NCI-H82 treated with DMSO at 0.1 percent for 48 hours (cell line): ENCODE measurements at regions not wholly inside any gene's neighbourhood (a gene's known extent, or its start where the extent isn't known, plus 50 kb on each side); places are given as distances from the start of the nearest gene placed in this dataset.
A peak's percentile ranks its signal among the peaks of the same experiment; 100 is the strongest.

ENCODE experiments used
- DNase-seq: peaks from one replicate; lab custom pipeline; 2025; ENCODE audit not compliant: unreplicated experiment; lab: John Stamatoyannopoulos, UW

DNA sequence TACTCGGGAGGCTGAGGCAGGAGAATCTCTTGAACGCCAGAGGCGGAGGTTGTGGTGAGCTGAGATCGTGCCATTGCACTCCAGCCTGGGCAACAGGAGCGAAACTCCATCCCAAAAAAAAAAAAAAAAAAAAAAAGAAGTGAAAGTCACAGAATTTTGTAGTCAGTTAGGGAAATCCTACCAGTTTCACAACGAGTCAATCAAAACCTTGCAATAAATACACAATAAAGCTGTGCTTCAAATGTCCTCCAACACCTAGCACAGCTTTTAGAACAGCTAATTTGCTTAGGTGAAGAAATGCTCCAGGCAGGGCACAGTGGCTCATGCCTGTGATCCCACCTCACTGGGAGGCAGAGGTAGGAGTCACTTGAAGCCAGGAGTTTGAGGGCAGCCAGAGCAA, 112.8 kb upstream of the ATF7IP start:
- DNase-seq, result no peak

DNA sequence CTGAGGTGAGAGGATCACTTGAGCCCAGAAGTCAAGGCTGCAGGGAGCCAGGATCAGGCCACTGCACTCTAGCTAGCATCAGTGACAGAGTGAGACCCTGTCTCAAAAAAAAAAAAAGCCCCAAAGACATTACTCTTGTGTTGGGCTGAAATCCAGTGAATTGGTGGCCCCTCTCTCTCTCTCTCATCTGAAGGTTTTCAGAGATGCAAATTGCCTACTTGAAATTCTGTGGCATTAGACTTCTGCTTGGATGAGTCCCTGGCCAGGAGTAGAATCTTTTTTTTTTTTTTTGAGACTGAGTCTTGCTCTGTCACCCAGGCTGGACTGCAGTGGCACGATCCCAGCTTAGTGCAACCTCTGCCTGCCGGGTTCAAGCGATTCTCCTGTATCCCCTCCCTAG, 112.0 kb upstream of the ATF7IP start:
- no peak for DNase-seq

DNA sequence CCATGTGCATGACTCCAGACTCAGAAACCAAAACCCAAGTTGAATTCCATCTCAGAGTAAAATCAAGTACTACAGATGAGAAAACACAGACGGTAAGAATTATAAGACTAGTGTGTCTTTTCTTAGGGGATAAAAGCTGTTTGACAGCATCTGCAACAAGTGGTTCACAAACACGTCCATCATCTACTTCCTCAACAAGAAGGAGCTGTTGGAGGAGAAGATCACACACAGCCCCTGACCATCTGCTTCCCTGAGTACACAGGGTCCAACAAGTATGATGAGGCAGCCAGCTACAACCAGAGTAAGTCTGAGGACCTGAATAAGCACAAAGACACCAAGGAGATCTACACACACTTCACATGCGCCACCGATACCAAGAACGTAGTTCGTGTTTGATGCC, 110.7 kb upstream of the ATF7IP start:
- no peak for DNase-seq

DNA sequence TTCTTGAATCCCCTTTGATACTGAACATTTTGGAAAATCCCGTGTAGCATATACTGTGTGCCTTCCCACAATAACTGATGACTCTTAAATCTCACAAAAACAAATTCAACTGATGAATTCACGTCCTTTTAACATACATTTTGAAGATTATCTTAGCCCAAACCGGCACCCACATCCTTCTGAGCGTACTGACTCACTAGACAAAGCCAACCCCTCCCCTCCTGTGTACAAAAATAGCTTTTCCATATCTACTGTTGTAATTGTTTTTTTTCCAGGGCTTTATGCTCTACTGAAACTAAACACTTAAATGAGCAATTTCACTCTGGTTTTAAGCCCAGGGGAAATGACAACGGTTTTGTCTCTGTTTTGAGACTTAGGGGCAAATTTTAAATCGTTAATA, 109.4 kb upstream of the ATF7IP start:
- DNase-seq, result no peak

DNA sequence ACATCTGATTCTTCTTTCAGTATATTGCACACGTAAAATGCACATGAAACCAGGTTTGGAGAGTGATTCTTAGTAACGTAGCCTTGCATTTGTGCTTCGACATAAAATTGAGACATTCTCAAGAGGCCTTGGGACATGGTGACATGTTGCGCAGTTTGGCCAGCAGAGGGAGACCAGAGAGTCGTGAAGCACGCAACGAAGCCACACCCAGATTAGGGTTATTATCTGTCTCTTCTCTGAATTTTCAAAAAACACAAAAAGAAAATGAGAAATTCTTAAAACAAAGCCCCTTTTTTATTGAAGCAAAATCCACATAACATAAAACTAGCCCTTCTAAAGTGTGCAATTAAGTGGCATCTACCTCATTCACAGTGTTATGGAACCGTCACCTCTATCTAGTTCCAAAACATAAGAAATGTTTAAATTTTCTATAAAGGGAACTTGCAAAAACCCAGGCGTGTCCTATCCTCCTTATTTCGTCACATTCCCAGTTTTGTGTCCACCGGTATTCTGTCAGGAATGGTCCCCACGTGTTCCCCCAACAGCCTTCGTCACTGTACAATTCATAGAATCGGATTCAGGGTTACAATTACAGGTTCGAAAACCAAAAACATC, 108.8 kb upstream of the ATF7IP start:
- DNase-seq, result peak; percentile 50

DNA sequence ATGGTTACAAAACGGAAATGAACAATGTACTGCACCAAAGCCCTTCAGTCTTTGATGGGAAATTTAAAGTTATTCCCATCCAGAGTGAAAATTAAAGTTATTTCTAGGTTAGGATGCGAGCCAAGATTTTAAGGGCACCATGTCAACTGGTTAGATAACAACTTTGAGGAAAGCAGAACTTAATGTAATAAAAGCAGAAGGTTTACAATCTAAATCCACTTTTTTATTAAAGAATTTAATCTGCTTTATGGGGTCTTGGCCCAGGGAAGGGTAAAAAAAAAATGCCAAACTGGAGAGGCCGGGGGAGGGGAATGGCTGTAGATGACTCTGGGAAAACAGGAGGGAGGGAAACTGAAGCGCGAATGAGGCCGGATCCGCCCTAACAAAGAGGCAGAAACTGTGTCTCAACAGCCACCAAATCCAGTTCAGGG, 108.2 kb upstream of the ATF7IP start:
- DNase-seq, result peak; percentile 100

DNA sequence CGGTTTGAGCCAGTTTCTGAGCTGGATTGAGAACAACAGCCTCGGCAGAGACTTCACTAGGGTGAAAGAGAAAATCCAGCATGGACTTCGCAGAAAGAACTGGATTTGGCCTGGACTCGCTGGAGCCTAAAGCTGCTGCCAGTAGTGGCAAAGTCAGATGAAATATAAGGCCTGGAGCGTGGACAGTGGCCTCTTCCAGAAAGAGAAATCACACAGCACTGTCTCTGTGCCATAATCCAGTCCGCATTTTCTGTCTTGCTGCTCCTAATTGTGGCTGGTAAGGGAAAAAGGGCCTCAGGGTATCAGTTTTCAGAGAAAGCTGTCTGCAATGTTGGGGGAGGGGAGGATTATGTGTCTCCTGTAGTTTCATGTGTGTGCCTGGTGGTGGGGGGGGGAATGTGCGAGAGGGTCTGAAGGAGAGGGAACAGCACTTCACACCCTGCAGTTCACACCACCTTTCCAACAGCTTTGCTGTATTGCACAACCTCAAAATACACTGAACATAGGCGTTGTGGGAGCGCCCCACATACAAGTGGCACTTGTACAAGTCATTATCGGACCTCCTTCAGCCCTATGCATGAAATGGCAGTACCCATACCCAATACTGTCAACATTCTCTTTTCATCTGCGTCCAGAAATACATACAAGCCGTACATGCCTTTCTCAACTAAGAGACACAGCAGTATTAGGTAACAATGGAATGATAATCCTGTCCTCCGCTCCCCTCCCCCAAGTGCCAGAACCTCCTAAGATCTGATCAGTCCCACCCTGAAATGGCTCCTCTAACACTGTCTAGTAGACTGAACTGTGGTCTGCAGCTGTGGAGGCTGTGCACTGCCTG, 107.5 kb upstream of the ATF7IP start:
- peak; percentile 100 for DNase-seq

DNA sequence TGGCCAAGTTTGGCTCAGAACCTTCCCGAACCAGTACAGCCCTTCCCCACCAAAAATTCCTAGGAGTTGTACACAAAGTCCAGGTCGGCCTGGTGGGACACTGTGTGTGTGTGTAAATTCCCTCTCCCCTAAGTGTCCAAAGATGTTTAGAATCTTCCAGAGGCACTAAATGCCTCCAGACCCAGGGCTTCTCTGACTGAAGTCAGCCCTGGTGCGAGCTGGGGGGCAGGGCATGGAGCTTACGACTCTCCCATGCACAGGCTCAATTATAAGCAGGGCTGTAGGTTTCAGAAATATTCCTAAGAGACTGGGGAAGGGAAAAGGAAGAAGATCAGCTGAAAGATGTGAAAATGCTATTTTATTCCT, 106.9 kb upstream of the ATF7IP start:
- DNase-seq, result no peak

DNA sequence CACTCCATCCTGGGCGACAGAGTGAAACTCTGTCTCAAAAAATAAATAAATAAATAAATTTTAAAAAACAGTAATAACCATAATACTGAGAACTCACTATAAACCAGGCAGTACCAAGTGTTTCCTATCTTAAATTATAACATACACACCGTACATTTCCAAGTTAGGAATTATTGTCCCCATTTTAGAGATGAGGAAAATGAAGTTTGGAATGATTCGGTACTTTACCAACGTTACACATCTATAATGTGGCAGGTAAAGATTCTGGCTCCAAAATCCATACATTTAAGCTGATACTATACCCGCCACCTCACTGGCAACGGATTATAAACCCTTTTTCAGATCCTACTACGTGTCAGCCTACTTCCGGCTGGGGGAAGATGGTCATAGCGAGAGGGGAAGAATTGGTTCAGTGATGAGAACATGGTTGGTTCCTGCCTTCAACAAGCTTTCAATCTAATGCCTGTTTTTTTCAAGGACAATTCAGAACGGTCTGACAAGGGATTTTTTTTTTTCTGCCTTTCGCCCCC, 105.9 kb upstream of the ATF7IP start:
- no peak for DNase-seq

DNA sequence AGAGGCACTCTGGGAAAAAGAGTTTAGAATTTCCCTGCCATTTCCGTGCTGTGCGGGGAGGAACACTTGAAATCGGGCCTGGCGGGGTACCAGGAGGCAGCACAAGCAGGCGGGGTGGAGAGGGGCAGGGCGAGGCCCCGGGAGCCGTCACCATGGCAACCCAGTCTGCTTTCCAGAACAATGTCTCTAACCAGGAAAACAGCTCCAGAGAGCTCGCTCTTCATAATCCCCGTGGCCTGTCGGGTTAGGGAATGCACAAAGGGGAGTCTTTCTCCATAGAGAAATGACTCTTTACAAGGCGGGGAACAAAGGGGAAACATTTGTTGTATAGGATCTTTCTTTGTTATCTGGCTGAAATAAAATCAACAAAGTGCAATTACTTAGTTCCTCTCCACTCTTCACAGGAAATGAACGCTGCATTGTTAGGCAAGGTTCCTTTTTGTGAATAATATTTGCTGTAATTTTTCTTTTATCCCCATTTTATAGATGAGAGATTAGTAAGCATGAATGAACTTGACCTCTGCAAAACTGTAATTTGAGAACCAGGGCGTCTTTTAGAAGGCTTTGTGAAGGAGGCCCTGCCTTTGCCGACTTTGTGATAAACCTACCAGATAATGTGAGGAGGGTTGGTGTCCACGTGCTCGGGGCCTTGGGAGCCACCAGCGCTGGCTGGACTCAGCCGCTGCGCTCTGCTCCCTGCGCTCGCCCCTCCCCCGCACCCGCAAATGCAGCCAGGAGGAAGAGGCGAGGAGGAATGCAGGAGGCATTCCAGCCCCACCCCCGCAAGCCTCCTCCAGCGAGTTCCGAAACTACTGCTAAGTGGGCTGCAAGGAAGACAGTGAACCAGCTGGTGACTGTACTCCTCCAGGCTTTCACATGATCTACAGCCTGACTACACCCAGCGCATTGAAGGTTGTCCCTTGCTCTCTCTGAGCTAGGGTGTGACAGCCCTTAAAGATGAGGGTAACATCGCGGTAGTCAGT, 105.2 kb upstream of the ATF7IP start:
- DNase-seq, result no peak

DNA sequence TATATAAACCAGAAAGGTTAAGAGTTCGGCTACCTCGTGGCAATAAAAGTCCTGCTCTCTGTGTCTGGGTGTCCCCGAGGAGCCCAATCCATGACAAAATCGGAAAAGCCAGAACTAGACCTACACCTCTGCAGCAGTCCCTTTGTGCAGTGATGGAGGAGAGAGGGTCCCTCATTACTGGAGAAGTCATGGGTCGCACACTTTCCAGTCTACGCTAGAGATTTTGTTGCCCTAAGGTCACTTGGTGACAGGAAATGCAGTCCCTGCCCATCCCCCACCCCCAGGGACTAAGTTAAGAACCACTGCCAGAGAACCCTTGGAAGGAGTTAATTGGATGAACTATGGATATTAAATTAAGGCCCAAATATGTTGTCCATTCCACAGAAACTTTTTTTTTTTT, 104.4 kb upstream of the ATF7IP start:
- DNase-seq, result no peak

DNA sequence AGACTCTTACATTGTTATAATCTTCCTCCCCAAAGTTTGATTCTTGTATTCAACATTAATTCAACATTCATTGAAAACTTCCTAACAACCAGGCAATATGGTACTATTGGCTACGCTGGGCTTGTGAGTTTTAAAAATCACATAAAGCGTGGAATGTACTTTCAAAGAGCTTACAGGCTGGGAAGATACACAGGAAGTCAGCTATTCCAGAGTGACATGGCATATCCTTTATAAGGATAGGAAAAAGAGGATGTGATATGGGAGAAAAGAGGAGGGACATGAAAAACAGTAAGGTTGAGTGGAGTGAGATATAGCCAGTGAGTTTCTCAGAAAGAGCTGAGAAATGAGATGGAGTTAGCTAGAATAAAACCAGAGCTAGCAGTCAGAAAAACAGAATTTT, 103.6 kb upstream of the ATF7IP start:
- DNase-seq, result no peak

DNA sequence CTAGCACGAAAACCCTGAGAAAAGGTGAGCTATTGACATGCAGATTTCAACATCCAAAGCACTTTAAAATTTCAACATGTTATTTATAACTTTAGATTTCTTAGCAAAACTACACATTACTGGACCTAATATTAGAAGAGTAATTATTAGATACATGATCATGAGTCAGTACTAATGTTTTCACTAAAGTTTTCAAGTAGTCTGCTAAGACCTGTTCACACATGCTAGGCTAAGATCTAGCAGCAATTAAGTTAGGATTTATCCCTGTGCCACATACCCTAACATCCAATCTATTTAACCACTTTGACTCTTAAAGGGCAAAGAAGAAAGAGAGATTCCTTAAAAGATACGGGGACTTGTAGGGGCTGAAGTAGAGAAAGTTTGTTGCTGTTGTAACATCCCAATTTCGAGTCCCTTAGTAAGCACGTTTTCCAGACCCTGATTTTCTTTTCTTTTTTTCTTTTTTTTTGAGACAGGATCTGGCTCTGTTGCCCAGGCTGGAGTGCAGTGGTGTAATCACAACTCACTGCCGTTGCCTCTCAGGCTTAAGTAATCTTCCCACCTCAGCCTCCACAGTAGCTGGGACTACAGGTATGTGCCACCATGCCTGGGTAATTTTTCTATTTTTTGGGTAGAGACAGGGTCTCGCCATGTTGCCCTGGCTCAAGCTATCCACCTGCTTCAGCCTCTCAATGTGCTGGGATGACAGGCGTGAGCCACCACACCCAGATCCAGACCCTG, 102.5 kb upstream of the ATF7IP start:
- no peak for DNase-seq

DNA sequence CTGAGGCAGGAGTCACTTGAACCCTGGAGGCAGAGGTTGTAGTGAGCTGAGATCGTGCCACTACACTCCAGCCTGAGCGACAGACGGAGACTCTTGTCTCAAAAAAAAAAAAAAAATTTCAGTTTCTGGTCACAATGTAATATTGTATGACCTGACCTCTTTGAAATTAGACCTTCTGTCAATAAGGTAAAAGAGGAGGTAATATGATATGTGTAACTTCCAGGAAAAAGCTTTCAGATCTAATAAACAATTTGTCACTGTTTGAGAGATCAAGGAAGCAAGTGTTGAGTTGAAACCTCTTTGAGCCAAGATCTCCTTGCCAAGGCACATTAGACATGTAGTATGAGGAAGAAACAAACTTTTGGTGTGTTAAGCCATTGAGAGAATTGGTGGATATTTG, 101.7 kb upstream of the ATF7IP start:
- DNase-seq, result no peak

DNA sequence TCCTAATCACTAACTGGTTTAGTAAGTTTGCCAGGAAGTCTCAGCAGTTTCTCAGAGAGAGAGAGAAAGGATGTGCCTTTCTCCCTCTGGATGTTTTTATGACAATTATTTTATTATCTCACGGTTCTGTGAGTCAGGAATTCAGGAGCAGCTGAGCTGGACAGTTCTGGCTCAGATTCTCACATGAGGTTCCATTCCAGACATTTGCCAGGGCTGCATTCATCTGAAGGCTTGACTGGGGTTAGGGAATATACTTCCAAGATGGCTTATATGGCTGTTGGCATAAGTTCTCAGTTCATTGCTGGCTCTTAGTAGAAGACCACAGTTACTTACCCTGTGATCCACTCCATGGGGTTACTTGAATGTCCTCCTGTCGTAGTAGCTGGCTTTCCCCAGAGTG, 101.2 kb upstream of the ATF7IP start:
- no peak for DNase-seq

DNA sequence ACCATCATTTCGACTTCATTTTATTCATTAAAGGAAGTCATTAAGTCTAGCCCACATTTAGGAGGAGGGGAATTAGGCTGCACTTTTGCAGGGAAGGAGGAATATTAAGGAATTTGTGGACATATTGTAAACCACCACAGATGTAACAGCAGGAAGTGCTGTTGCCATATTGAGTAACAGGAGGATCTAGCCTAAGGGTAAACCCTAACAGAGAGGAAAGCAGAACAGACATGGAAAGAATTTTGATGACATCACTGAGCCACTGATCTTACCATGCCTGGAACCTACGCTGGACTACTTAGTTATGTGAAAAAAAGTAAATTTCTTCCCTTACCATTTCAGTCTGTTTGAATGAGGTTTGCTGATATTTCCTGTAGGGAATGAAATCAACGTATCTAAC, 100.7 kb upstream of the ATF7IP start:
- DNase-seq, result no peak

DNA sequence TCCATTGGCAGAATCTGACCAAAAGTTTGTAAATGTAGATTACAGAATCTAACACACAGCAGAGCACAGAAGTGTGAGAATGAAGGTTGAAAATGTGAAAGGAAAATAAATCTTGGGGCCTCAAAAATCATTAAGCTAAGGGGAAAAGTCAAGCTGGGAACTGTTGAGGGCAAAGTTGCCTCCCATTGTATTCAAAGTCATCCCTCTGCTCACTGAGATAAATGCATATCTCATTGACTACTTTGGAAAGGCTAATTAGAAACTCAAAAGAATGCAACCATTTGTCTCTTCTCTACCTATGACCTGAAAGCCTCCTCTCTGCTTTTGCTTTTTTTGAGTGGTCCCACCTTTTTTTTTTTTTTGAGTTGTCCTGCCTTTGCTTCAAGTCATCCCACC, 97.4 kb upstream of the ATF7IP start:
- no peak for DNase-seq

DNA sequence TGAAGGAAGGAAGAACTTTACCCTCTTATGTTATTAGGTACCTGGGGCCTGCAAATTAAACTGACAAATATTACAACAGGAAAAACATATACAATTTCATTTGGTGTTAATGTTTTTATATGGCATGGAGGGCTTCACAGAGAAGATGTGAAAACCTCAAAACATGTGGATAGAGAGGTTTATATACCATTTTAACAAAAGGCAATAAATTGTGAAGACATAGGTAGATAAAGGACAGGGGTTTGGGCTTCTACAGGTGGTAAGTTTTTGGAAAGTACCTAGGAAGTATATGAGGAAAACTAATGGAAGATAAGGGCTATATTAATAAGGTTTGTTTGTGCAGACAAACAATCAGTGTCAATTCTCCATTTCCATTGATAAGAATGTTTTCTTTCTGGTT, 95.1 kb upstream of the ATF7IP start:
- no peak for DNase-seq

DNA sequence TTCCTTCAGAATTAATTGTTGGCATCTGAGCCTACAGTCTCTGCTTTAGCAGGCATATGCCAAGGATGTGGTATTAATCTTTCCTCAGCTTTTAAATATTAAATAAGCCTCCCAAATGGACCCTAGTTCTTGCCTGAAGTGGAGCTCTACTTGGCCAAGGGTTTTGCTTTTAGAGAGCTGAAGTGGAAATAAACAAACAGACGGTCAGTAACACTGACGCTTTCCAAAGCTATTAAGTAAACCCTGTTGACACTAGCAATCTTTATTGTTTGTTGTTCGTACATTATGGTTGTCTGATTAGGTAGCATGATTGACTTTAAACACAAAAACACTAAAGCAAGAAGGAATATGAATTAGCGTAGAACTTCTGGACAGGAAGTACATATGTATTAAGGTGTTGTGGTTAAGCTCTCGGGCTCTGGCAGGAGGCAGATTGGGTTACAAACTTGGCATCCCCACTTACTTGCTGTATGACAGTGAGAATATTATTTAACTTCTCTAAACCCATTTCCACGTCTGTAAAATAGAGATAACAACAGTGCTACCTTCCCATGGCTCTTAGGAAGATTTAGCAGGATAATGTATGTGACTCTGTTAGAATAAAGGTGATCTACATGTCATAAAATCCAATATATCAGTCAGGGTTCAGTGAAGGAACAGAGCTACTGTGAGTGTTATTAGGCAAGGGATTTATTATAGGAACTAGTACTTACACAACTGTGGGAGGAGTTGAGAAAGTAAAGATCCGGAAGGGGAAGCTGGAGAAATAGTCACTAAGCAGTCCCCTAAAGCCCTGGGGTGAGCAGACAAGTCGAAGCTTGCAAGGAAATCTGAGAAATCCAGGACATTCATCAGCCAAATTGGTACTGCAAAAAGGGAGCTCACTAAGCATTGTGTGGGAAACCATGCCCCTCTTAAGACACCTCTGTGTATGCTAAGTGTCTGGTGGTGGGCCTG, 92.2 kb upstream of the ATF7IP start:
- no peak for DNase-seq

DNA sequence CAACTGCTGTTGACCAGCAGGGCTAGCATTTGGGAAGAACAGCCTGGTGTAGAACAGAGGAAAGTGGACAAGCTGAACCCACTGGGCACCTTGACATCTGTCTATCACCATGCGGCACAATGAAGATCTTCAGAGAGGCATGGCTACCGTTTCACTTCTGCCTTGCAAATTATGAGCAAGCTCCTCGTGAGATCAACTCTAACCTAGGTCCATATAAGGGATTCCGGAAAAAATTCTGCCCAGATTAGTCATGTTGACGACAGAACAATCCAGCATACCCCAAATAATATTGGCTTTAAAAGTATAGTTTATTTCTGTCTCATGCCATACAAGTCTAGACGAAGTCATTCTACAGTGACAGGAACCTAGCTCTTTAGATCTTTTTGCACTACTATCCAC, 91.6 kb upstream of the ATF7IP start:
- DNase-seq, result no peak
